Type B pancreatic cell (in vitro differentiated cells): ENCODE measurements at regions not wholly inside any gene's neighbourhood (a gene's known extent, or its start where the extent isn't known, plus 50 kb on each side); places are given as distances from the start of the nearest gene placed in this dataset.

ENCODE experiments used
- DNase-seq: peaks from one replicate; pipeline ENCODE4 v3.0.0; 2021; ENCODE audit warnings: mixed read lengths; ENCODE audit not compliant: unreplicated experiment; ENCODE audit errors: extremely low spot score
- H3K27ac Mint-ChIP-seq: 2 replicates; pipeline ENCODE4 v1.8.0; 2021; ENCODE audit warnings: mild to moderate bottlenecking, mixed read lengths
- H3K27me3 Mint-ChIP-seq: 2 replicates; pipeline ENCODE4 v1.8.0; 2021; ENCODE audit warnings: mixed read lengths
- H3K36me3 Mint-ChIP-seq: 2 replicates; pipeline ENCODE4 v1.8.0; 2021; ENCODE audit warnings: mixed read lengths
- H3K4me1 Mint-ChIP-seq: one replicate; pipeline ENCODE4 v1.8.0; 2021; ENCODE audit warnings: mixed read lengths; ENCODE audit not compliant: unreplicated experiment
- H3K4me3 Mint-ChIP-seq: 2 replicates; pipeline ENCODE4 v1.8.0; 2021; ENCODE audit warnings: mild to moderate bottlenecking, mixed read lengths
- H3K9me3 Mint-ChIP-seq: 2 replicates; pipeline ENCODE4 v1.8.0; 2021; ENCODE audit warnings: mixed read lengths
- TF ChIP-seq, protein P1 (sequence below): fragments of 200-600 bp; sonication (generic); conservative IDR thresholded peaks from 2 replicates; pipeline ENCODE4 v1.5.0; 2021; ENCODE audit warnings: antibody characterized with exemption, mild to moderate bottlenecking

DNA sequence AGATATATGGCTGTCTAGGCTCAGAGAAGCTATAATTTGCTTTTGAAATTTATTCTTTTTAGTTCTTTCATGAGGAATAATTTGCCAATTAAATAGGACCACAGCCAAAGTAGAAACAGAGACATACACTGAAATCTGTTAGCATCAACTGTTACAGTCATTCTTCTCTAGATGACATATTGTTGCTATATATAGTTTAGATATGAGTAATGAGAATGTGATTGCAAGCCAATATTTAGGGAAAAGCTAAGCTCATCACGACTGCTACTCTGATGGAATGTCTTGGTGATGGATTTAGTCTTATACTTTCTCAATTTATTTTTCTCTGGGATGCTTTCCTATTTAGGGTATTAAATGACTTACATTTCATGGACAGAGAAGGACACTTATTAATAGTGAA lies 259.1 kb downstream of the LNPK start:
- no peak for DNase-seq

DNA sequence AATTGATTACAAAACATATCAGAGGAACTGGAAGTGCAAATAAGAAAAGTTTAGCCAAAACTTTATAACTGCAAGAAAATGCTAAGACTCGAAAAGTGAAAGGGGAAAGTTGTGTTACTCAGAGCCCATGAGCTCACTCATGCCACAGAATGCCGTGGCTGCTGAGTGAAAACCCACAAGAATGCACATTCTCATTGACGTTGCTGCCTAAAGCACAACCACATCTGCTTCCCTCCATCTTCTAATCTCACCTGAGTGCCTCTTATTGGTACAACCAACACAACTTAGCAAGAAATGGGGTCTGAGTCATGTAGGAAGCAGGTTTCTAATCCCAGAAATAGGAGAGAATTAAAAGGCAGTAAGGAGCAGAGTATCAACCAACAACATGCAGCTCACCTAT lies 259.7 kb downstream of the LNPK start:
- no peaks in the 10 kb centered on the region for H3K36me3 Mint-ChIP-seq
- peaks cover 6% of the 10 kb centered on the region for H3K27me3 Mint-ChIP-seq
- H3K9me3 Mint-ChIP-seq, result no peaks in the 10 kb centered on the region
- TF ChIP-seq, protein P1, sequence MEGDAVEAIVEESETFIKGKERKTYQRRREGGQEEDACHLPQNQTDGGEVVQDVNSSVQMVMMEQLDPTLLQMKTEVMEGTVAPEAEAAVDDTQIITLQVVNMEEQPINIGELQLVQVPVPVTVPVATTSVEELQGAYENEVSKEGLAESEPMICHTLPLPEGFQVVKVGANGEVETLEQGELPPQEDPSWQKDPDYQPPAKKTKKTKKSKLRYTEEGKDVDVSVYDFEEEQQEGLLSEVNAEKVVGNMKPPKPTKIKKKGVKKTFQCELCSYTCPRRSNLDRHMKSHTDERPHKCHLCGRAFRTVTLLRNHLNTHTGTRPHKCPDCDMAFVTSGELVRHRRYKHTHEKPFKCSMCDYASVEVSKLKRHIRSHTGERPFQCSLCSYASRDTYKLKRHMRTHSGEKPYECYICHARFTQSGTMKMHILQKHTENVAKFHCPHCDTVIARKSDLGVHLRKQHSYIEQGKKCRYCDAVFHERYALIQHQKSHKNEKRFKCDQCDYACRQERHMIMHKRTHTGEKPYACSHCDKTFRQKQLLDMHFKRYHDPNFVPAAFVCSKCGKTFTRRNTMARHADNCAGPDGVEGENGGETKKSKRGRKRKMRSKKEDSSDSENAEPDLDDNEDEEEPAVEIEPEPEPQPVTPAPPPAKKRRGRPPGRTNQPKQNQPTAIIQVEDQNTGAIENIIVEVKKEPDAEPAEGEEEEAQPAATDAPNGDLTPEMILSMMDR, result no peak
- H3K4me1 Mint-ChIP-seq, result no peaks in the 10 kb centered on the region
- no peak overlapping the region for H3K27ac Mint-ChIP-seq
- DNase-seq, result no peak
- H3K4me3 Mint-ChIP-seq, result no peak overlapping the region

More for the DNA sequence above, 259.1 kb downstream of the LNPK start:
- H3K36me3 Mint-ChIP-seq, result no peaks in the 10 kb centered on the region
- no peaks in the 10 kb centered on the region for H3K9me3 Mint-ChIP-seq
- no peaks in the 10 kb centered on the region for H3K4me1 Mint-ChIP-seq
- peaks cover 4% of the 10 kb centered on the region for H3K27me3 Mint-ChIP-seq
- TF ChIP-seq, protein P1, result no peak
- no peak overlapping the region for H3K27ac Mint-ChIP-seq
- H3K4me3 Mint-ChIP-seq, result no peak overlapping the region

DNA sequence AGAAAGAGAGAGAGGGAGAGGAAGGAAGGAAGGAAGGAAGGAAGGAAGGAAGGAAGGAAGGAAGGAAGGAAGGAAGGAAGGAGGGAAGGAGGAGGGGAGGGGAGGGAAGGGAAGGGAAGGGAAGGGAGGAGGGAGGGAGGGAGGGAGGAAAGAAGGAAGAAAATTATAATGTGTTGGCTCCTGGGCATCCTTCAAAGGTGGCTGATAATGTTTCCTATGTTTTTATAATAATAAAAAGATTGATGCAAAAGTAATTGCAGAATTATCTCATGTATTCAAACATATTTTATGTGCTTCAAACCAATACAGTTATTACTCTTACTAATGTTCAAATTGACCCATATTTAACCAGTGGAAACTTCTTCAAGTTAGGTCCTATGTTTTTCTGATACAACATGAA lies 260.9 kb downstream of the LNPK start:
- TF ChIP-seq, protein P1, result no peak

DNA sequence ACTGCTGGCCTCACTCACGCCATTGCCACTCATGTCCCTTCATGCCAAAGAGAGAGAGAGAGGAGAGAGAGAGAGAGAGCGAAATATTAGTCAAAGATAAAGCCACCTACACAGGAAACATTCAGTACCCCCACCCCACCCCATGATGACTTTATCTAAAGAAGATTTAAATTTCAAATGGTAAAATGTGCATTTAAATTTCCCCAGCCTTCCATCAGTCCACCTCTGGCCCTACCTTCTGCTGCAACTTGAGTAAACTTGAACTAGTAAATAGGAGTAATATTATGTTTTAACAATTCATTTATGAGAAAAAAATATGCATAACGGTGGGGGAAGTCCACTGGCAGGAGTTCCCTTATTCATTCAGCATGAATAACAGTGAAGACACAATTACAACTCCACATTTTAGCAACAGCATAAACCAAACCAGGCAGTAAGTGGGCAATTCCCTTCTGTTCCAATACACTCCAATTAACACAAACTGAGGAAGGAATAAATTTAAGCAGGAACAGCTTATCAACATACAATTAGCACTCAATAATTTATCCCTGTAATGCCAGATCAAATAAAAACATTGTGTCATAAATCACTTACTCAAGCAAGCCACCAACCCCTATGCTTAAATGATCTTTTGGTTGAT lies 264.2 kb downstream of the LNPK start:
- Mint-ChIP-seq H3K27me3 (peaks cover 7% of the 10 kb centered on the region), H3K4me3 (no peak overlapping the region), H3K36me3 (no peaks in the 10 kb centered on the region), H3K27ac (no peak overlapping the region), H3K9me3 (no peaks in the 10 kb centered on the region), H3K4me1 (peaks cover 5% of the 10 kb centered on the region)
- no peak for DNase-seq
- TF ChIP-seq, protein P1, result no peak

More for the DNA sequence above, 260.9 kb downstream of the LNPK start:
- H3K9me3 Mint-ChIP-seq, result no peaks in the 10 kb centered on the region
- DNase-seq, result no peak
- no peak overlapping the region for H3K4me3 Mint-ChIP-seq
- H3K36me3 Mint-ChIP-seq, result no peaks in the 10 kb centered on the region
- no peaks in the 10 kb centered on the region for H3K4me1 Mint-ChIP-seq
- H3K27me3 Mint-ChIP-seq, result peaks cover 7% of the 10 kb centered on the region
- no peak overlapping the region for H3K27ac Mint-ChIP-seq

DNA sequence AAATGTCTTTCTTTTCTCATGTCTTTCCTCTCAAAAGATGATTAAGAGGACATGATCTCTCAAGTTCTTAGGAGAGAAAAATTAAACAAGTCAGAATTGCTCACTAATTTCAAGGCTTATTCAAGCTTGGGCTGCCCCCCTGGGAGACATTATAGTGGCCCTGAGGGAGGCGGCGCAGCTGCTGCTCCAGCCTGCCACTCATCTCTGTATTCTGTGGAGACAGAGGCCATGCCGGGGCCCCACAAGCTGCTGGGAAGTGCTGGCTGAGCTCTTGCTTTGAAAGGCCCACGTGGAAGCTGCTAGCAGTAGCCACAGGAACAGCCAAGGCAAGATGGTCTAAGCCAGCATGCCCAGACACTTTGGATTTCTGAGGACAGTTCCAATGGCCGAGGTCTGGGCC lies 267.4 kb downstream of the LNPK start:
- Mint-ChIP-seq H3K4me1 (peaks cover 5% of the 10 kb centered on the region), H3K36me3 (no peaks in the 10 kb centered on the region), H3K27me3 (peaks cover 4% of the 10 kb centered on the region), H3K27ac (no peak overlapping the region), H3K9me3 (no peaks in the 10 kb centered on the region), H3K4me3 (no peak overlapping the region)
- TF ChIP-seq, protein P1, result no peak
- no peak for DNase-seq
